B cell (primary cell): ENCODE measurements at regions not wholly inside any gene's neighbourhood (a gene's known extent, or its start where the extent isn't known, plus 50 kb on each side); places are given as distances from the start of the nearest gene placed in this dataset.

Experiments used
- ATAC-seq: fragments of 200-7000 bp; cut with Tn5 transposase; one replicate; pipeline ENCODE4 v1.10.0; 2021; ENCODE audit warnings: low read depth, mild to moderate bottlenecking, moderate number of reproducible peaks, moderate library complexity
- CTCF ChIA-PET: fragments of 350-600 bp; sonication (Branson Sonifier 250); formaldehyde crosslinking; loops from one replicate; lab custom pipeline; 2021; ENCODE audit warnings: antibody characterized with exemption, inconsistent platforms; lab: Charles Lee
- POLR2A ChIA-PET: fragments of 350-600 bp; sonication (Branson Sonifier 250); formaldehyde crosslinking; loops from one replicate; lab custom pipeline; 2021; ENCODE audit warnings: antibody characterized with exemption; lab: Charles Lee
- DNase-seq: peaks from one replicate; pipeline ENCODE4 v3.0.0; 2013
- H2AFZ ChIP-seq: 2 replicates; pipeline ENCODE4 v1.6.1; 2012; ENCODE audit warnings: mild to moderate bottlenecking, low read depth, low read length; ENCODE audit not compliant: insufficient read depth, poor library complexity, severe bottlenecking
- H3K27ac ChIP-seq, 2 donors: 1 replicate in 1 of 2; 2 replicates in 1 of 2; pipeline ENCODE4 v1.5.1; 2012 to 2013; ENCODE audit warnings: low read length in 2 of 2, mild to moderate bottlenecking in 2 of 2, moderate library complexity in 1 of 2
- H3K27me3 ChIP-seq, 4 experiments: fragments of 200-600 bp in 1 of 4; sonication (generic) in 1 of 4; replicated peaks in 1 of 4; 1 replicate in 2 of 4; 2 replicates in 2 of 4; pipeline versions ENCODE4 v1.6.1 to v1.7.0; 2013 to 2016; ENCODE audit warnings: low read length in 3 of 4, mild to moderate bottlenecking in 2 of 4, mixed read lengths in 1 of 4, moderate library complexity in 1 of 4; ENCODE audit not compliant: insufficient read depth in 4 of 4, control insufficient read depth in 3 of 4; ENCODE audit errors: control extremely low read depth in 1 of 4
- H3K36me3 ChIP-seq, 2 experiments: replicated peaks in 1 of 2; 1 replicate in 1 of 2; 2 replicates in 1 of 2; pipeline versions ENCODE4 v1.6.1 to v1.7.1; 2013; ENCODE audit warnings: low read length in 1 of 2; ENCODE audit not compliant: insufficient read depth in 2 of 2, control insufficient read depth in 1 of 2; ENCODE audit errors: control extremely low read depth in 1 of 2, extremely low read depth in 1 of 2
- H3K4me1 ChIP-seq, 2 donors: fragments of 200-600 bp in 1 of 2; sonication (generic) in 1 of 2; 1 replicate in 1 of 2; 2 replicates in 1 of 2; pipeline versions ENCODE4 v1.5.1 to v1.6.1; 2013 to 2017; ENCODE audit warnings: low read length in 2 of 2; ENCODE audit not compliant: control insufficient read depth in 2 of 2, insufficient read depth in 2 of 2
- H3K4me2 ChIP-seq: replicated peaks from 2 replicates; pipeline ENCODE3; 2012; ENCODE audit warnings: mild to moderate bottlenecking, low read depth, low read length; ENCODE audit not compliant: poor library complexity, severe bottlenecking
- H3K4me3 ChIP-seq, 5 experiments: fragments of 200-600 bp in 1 of 5; sonication (generic) in 1 of 5; 1 replicate in 3 of 5; 2 replicates in 2 of 5; pipeline versions ENCODE4 v1.5.1 to v1.7.0; 2011 to 2016; ENCODE audit warnings: low read length in 4 of 5, mild to moderate bottlenecking in 4 of 5, low read depth in 2 of 5, control low read depth in 1 of 5, moderate library complexity in 1 of 5; ENCODE audit not compliant: insufficient read depth in 1 of 5; ENCODE audit errors: control extremely low read depth in 1 of 5, extremely low read depth in 1 of 5
- H3K79me2 ChIP-seq: fragments of 200-600 bp; sonication (generic); one replicate; pipeline ENCODE4 v1.6.0; 2016; ENCODE audit warnings: low read length; ENCODE audit not compliant: control insufficient read depth, insufficient read depth
- H3K9ac ChIP-seq: fragments of 200-600 bp; sonication (generic); 2 replicates; pipeline ENCODE4 v1.6.1; 2017; ENCODE audit warnings: mild to moderate bottlenecking, low read length, moderate library complexity
- H3K9me3 ChIP-seq, 3 donors: one replicate each; pipeline versions ENCODE4 v1.6.1 to v1.7.1; 2013; ENCODE audit warnings: low read length in 2 of 3; ENCODE audit not compliant: control insufficient read depth in 2 of 3, insufficient read depth in 1 of 3; ENCODE audit errors: control extremely low read depth in 1 of 3
- H4K20me1 ChIP-seq: 2 replicates; pipeline ENCODE4 v1.6.0; 2012; ENCODE audit warnings: mild to moderate bottlenecking, low read length; ENCODE audit not compliant: insufficient read depth, control insufficient read depth, poor library complexity, severe bottlenecking
- H3K27ac Mint-ChIP-seq: one replicate; pipeline ENCODE4 v1.8.0; 2021; ENCODE audit warnings: mixed read lengths
- H3K27me3 Mint-ChIP-seq: one replicate; pipeline ENCODE4 v1.8.0; 2021; ENCODE audit warnings: mixed read lengths
- H3K4me1 Mint-ChIP-seq: one replicate; pipeline ENCODE4 v1.8.0; 2021; ENCODE audit warnings: mixed read lengths
- H3K4me3 Mint-ChIP-seq: one replicate; pipeline ENCODE4 v1.8.0; 2021; ENCODE audit warnings: mixed read lengths
- H3K9me3 Mint-ChIP-seq: one replicate; pipeline ENCODE4 v1.8.0; 2022; ENCODE audit warnings: mixed read lengths; ENCODE audit not compliant: insufficient read depth
- EZH2 ChIP-seq: IDR thresholded peaks from 2 replicates; pipeline ENCODE4 v1.6.1; 2012; ENCODE audit warnings: borderline replicate concordance, low read depth, mild to moderate bottlenecking, moderate library complexity, low read length; ENCODE audit not compliant: insufficient read depth, poor library complexity, severe bottlenecking
- WGBS: methylation state at CpG from one replicate; pipeline ENCODE4 v1.1.5; 2013; ENCODE audit warnings: missing lambda C conversion rate; ENCODE audit not compliant: insufficient coverage; 5-methylcytosine and 5-hydroxymethylcytosine counted together
- intact Hi-C: fragments of 100-400 bp; cut with micrococcal nuclease; formaldehyde crosslinking; loops from one replicate; pipeline ENCODE4 v1.10.0; 2022
- TF ChIP-seq, protein P1 (sequence below): fragments of 200-600 bp; IDR thresholded peaks from one replicate; pipeline ENCODE4 v1.8.0; 2022; ENCODE audit warnings: antibody characterized with exemption, mild to moderate bottlenecking

DNA sequence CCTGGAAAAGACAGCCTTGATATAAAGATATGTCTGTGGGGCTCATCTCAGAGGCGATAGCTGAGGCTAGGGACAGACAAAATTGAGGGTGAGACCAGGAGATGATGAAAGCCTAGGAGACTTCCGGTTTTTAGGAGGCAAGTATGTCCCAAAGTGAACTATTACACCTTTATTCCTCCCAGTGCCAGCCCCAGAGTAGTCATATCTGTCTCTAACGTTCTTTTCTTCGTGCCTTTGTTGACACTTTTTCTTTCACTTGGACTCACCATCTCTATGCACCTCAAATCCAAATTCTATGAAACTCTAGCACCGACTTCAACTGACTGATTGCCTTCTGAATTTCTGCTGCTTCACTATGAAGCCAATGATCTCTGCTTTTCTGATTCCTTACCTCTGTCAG lies 93.8 kb upstream of the RASGRP1 start:
- Histone ChIP-seq H3K4me2 (no peak overlapping the region), H3K9me3 (no peaks in the 10 kb centered on the region), H3K4me3 (no peak overlapping the region), H3K36me3 (no peaks in the 10 kb centered on the region), H3K9ac (no peak overlapping the region), H3K4me1 (peaks cover 12 to 13% of the 10 kb centered on the region in 2 donors), H3K27ac (no peak overlapping the region), H4K20me1 (no peaks in the 10 kb centered on the region), H3K79me2 (no peaks in the 10 kb centered on the region), H3K27me3 (no peaks in the 10 kb centered on the region), H2AFZ (no peak overlapping the region)
- Mint-ChIP-seq H3K27me3 (no peaks in the 10 kb centered on the region), H3K9me3 (no peaks in the 10 kb centered on the region), H3K27ac (no peak overlapping the region), H3K4me3 (no peak overlapping the region), H3K4me1 (peaks cover 26% of the 10 kb centered on the region)
- intact Hi-C loops = no loop called here
- DNase-seq = no peak
- 94% methylated on average over 5 of the region's 5 CpGs for WGBS
- ATAC-seq = no peak
- CTCF ChIA-PET = interaction anchor here (1.0 to 1.7 kb wide), 3 partner anchors 13 to 26 kb away, joined by 3 to 6 read pairs (median 4); no protein-coding TSS in a partner anchor
- POLR2A ChIA-PET = no interaction called here
- TF ChIP-seq, protein P1, sequence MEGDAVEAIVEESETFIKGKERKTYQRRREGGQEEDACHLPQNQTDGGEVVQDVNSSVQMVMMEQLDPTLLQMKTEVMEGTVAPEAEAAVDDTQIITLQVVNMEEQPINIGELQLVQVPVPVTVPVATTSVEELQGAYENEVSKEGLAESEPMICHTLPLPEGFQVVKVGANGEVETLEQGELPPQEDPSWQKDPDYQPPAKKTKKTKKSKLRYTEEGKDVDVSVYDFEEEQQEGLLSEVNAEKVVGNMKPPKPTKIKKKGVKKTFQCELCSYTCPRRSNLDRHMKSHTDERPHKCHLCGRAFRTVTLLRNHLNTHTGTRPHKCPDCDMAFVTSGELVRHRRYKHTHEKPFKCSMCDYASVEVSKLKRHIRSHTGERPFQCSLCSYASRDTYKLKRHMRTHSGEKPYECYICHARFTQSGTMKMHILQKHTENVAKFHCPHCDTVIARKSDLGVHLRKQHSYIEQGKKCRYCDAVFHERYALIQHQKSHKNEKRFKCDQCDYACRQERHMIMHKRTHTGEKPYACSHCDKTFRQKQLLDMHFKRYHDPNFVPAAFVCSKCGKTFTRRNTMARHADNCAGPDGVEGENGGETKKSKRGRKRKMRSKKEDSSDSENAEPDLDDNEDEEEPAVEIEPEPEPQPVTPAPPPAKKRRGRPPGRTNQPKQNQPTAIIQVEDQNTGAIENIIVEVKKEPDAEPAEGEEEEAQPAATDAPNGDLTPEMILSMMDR = no peak
- no peak for TF ChIP-seq EZH2

GRCh38 chr15:38660738-38661137 lies 96.1 kb upstream of the RASGRP1 start:
- H3K4me3 ChIP-seq = no peak overlapping the region
- no peaks in the 10 kb centered on the region for H3K9me3 ChIP-seq
- ATAC-seq (no peak), DNase-seq (no peak)
- no peaks in the 10 kb centered on the region for H3K79me2 ChIP-seq
- Mint-ChIP-seq H3K4me1 (peaks cover 28% of the 10 kb centered on the region), H3K9me3 (no peaks in the 10 kb centered on the region), H3K27ac (no peak overlapping the region), H3K27me3 (no peaks in the 10 kb centered on the region), H3K4me3 (no peak overlapping the region)
- H3K36me3 ChIP-seq = no peaks in the 10 kb centered on the region
- TF ChIP-seq, protein P1 = no peak
- no peak for TF ChIP-seq EZH2
- ChIA-PET CTCF (interaction anchor here (2.3 kb wide), 1 partner anchor 13 kb away, joined by 9 read pairs; no protein-coding TSS in a partner anchor), POLR2A (interaction anchor here (0.6 kb wide), 1 partner anchor 12 kb away, joined by 6 read pairs; no protein-coding TSS in a partner anchor)
- H3K4me1 ChIP-seq = peaks cover 8% of the 10 kb centered on the region in 2 donors
- H3K27me3 ChIP-seq = no peaks in the 10 kb centered on the region
- H3K4me2 ChIP-seq = no peak overlapping the region
- H2AFZ ChIP-seq = no peak overlapping the region
- no peak overlapping the region for H3K27ac ChIP-seq
- WGBS = no CpG with 5 or more reads among the region's 1 CpG
- no peak overlapping the region for H3K9ac ChIP-seq
- no peaks in the 10 kb centered on the region for H4K20me1 ChIP-seq
- intact Hi-C loops = no loop called here
